ENCODE measurements at regions not wholly inside any gene's neighbourhood (a gene's known extent, or its start where the extent isn't known, plus 50 kb on each side); places are given as distances from the start of the nearest gene placed in this dataset.

GRCh38 chr5:25436452-25436851 is 791.7 kb upstream of the CDH10 start:
- Histone ChIP-seq H4K20me1 (ENCODE audit: control insufficient read depth, extremely low read depth, insufficient read depth, low read length) (no peaks in the 10 kb centered on the region), H3K36me3 (ENCODE audit: control insufficient read depth, insufficient read depth, low read length) (no peaks in the 10 kb centered on the region)

GRCh38 chr5:25435882-25436281 is 791.1 kb upstream of the CDH10 start:
- Histone ChIP-seq H3K36me3 (ENCODE audit: control insufficient read depth, insufficient read depth, low read length) (no peaks in the 10 kb centered on the region), H3K9ac (ENCODE audit: insufficient read depth, low read length) (no peak overlapping the region), H3K4me3 (replicated peaks in 1 of 4; ENCODE audit: control extremely low read depth in 1 of 4, insufficient read depth in 1 of 4, low read depth in 3 of 4, low read length in 4 of 4) (no peak overlapping the region), H4K20me1 (ENCODE audit: control insufficient read depth, extremely low read depth, insufficient read depth, low read length) (no peaks in the 10 kb centered on the region), H2AFZ (ENCODE audit: low read length) (no peak overlapping the region), H3K4me1 (ENCODE audit: control insufficient read depth, extremely low read depth, insufficient read depth, low read length) (no peaks in the 10 kb centered on the region), H3K9me3 (ENCODE audit: control insufficient read depth, insufficient read depth, low read depth, low read length) (no peaks in the 10 kb centered on the region), H3K27ac (ENCODE audit: insufficient read depth, low read length) (no peak overlapping the region), H3K79me2 (ENCODE audit: control insufficient read depth, insufficient read depth, low read length) (no peaks in the 10 kb centered on the region), H3K27me3 (ENCODE audit: control insufficient read depth, insufficient read depth, low read length) (no peaks in the 10 kb centered on the region), H3K4me2 (ENCODE audit: extremely low read depth, insufficient read depth, low read length) (no peak overlapping the region)
- TF ChIP-seq CTCF (conservative IDR thresholded peaks at IDR 0.05 in 1 of 2, IDR thresholded peaks at IDR 0.05 in 1 of 2; ENCODE audit: low read depth in 1 of 2, low read length in 2 of 2) (no peak), EZH2 (IDR thresholded peaks at IDR 0.05; ENCODE audit: low read length, missing control alignments) (no peak)
- no peak for DNase-seq (ENCODE audit: low read depth in 2 of 2)

More at GRCh38 chr5:25436452-25436851, 791.7 kb upstream of the CDH10 start:
- Histone ChIP-seq H3K4me1 (ENCODE audit: control insufficient read depth, extremely low read depth, insufficient read depth, low read length) (no peaks in the 10 kb centered on the region), H3K79me2 (ENCODE audit: control insufficient read depth, insufficient read depth, low read length) (no peaks in the 10 kb centered on the region), H3K27ac (ENCODE audit: insufficient read depth, low read length) (no peak overlapping the region), H3K4me2 (ENCODE audit: extremely low read depth, insufficient read depth, low read length) (no peak overlapping the region), H3K9ac (ENCODE audit: insufficient read depth, low read length) (no peak overlapping the region), H3K9me3 (ENCODE audit: control insufficient read depth, insufficient read depth, low read depth, low read length) (no peaks in the 10 kb centered on the region), H3K27me3 (ENCODE audit: control insufficient read depth, insufficient read depth, low read length) (no peaks in the 10 kb centered on the region), H3K4me3 (replicated peaks in 1 of 4; ENCODE audit: control extremely low read depth in 1 of 4, insufficient read depth in 1 of 4, low read depth in 3 of 4, low read length in 4 of 4) (no peak overlapping the region), H2AFZ (ENCODE audit: low read length) (no peak overlapping the region)
- TF ChIP-seq EZH2 (IDR thresholded peaks at IDR 0.05; ENCODE audit: low read length, missing control alignments) (no peak), CTCF (conservative IDR thresholded peaks at IDR 0.05 in 1 of 2, IDR thresholded peaks at IDR 0.05 in 1 of 2; ENCODE audit: low read depth in 1 of 2, low read length in 2 of 2) (no peak)
- DNase-seq (ENCODE audit: low read depth in 2 of 2), result no peak

GRCh38 chr5:25427240-25427639 is 782.5 kb upstream of the CDH10 start:
- no peak overlapping the region for H3K9ac ChIP-seq (ENCODE audit: insufficient read depth, low read length)
- H3K79me2 ChIP-seq (ENCODE audit: control insufficient read depth, insufficient read depth, low read length), result no peaks in the 10 kb centered on the region
- H3K27me3 ChIP-seq (ENCODE audit: control insufficient read depth, insufficient read depth, low read length), result no peaks in the 10 kb centered on the region
- DNase-seq (ENCODE audit: low read depth in 2 of 2), result peak in 1 of 2 donors; percentile 0
- H3K27ac ChIP-seq (ENCODE audit: insufficient read depth, low read length), result no peak overlapping the region
- H4K20me1 ChIP-seq (ENCODE audit: control insufficient read depth, extremely low read depth, insufficient read depth, low read length), result no peaks in the 10 kb centered on the region
- no peaks in the 10 kb centered on the region for H3K9me3 ChIP-seq (ENCODE audit: control insufficient read depth, insufficient read depth, low read depth, low read length)
- H3K4me3 ChIP-seq (replicated peaks in 1 of 4; ENCODE audit: control extremely low read depth in 1 of 4, insufficient read depth in 1 of 4, low read depth in 3 of 4, low read length in 4 of 4), result no peak overlapping the region
- H3K4me1 ChIP-seq (ENCODE audit: control insufficient read depth, extremely low read depth, insufficient read depth, low read length), result no peaks in the 10 kb centered on the region
- no peak for TF ChIP-seq EZH2 (IDR thresholded peaks at IDR 0.05; ENCODE audit: low read length, missing control alignments)
- no peak for TF ChIP-seq CTCF (conservative IDR thresholded peaks at IDR 0.05 in 1 of 2, IDR thresholded peaks at IDR 0.05 in 1 of 2; ENCODE audit: low read depth in 1 of 2, low read length in 2 of 2)
- H3K36me3 ChIP-seq (ENCODE audit: control insufficient read depth, insufficient read depth, low read length), result no peaks in the 10 kb centered on the region
- H3K4me2 ChIP-seq (ENCODE audit: extremely low read depth, insufficient read depth, low read length), result no peak overlapping the region
- H2AFZ ChIP-seq (ENCODE audit: low read length), result no peak overlapping the region

All from fibroblast of lung (primary cell).